ENCODE measurements at regions not wholly inside any gene's neighbourhood (a gene's known extent, or its start where the extent isn't known, plus 50 kb on each side); places are given as distances from the start of the nearest gene placed in this dataset.

DNA sequence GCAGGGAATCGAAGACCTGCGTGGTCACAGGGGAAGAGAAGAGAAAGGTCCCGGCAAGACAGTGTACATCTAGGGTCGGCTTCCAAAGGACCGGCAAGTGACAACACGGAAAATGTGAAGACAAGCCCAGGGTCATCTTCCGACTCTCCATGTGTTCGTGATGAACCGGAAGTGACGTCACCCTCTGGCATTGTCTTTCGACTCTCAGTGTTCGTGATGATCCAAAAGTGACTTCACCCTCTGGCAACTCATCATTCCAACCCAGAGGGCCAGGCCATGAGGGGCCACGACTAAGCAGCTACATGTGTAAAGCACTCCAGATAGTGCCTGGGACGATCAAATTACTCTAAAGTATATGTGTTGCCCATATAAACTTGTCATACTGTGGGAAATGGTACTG, 290.8 kb downstream of the THBS2 start:
- TF ChIP-seq, protein P1, sequence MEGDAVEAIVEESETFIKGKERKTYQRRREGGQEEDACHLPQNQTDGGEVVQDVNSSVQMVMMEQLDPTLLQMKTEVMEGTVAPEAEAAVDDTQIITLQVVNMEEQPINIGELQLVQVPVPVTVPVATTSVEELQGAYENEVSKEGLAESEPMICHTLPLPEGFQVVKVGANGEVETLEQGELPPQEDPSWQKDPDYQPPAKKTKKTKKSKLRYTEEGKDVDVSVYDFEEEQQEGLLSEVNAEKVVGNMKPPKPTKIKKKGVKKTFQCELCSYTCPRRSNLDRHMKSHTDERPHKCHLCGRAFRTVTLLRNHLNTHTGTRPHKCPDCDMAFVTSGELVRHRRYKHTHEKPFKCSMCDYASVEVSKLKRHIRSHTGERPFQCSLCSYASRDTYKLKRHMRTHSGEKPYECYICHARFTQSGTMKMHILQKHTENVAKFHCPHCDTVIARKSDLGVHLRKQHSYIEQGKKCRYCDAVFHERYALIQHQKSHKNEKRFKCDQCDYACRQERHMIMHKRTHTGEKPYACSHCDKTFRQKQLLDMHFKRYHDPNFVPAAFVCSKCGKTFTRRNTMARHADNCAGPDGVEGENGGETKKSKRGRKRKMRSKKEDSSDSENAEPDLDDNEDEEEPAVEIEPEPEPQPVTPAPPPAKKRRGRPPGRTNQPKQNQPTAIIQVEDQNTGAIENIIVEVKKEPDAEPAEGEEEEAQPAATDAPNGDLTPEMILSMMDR (IDR thresholded peaks at IDR 0.05) = no peak
- TF ChIP-seq POLR2A (IDR thresholded peaks at IDR 0.05) (no peak), EP300 (IDR thresholded peaks at IDR 0.05) (no peak)

Measured in tibial nerve (tissue), 4 donors.